Mesothelial cell of epicardium (in vitro differentiated cells): ENCODE measurements at regions not wholly inside any gene's neighbourhood (a gene's known extent, or its start where the extent isn't known, plus 50 kb on each side); places are given as distances from the start of the nearest gene placed in this dataset.

Experiments used
- DNase-seq, 2 experiments: peaks; one replicate each; pipeline ENCODE4 v3.0.0; 2021; ENCODE audit warnings: low spot score in 2 of 2; ENCODE audit not compliant: unreplicated experiment in 2 of 2
- H3K27ac Mint-ChIP-seq: 2 replicates; pipeline ENCODE4 v1.8.0; 2021; ENCODE audit warnings: mixed read lengths
- H3K27me3 Mint-ChIP-seq: 2 replicates; pipeline ENCODE4 v1.8.0; 2021; ENCODE audit warnings: low read depth, mixed read lengths
- H3K36me3 Mint-ChIP-seq: 2 replicates; pipeline ENCODE4 v1.8.0; 2021; ENCODE audit warnings: mixed read lengths
- H3K4me1 Mint-ChIP-seq: 2 replicates; pipeline ENCODE4 v1.8.0; 2021; ENCODE audit warnings: mixed read lengths
- H3K4me3 Mint-ChIP-seq: 2 replicates; pipeline ENCODE4 v1.8.0; 2021; ENCODE audit warnings: mild to moderate bottlenecking, moderate library complexity, mixed read lengths
- H3K9me3 Mint-ChIP-seq: 2 replicates; pipeline ENCODE4 v1.8.0; 2021; ENCODE audit warnings: mixed read lengths
- CTCF ChIP-seq: fragments of 200-600 bp; sonication (generic); IDR thresholded peaks from one replicate; pipeline ENCODE4 v1.5.0; 2021; ENCODE audit warnings: antibody characterized with exemption; ENCODE audit not compliant: unreplicated experiment

GRCh38 chr4:71259911-71260331 is 78.9 kb upstream of the SLC4A4 start:
- H3K27ac Mint-ChIP-seq = no peak overlapping the region
- H3K27me3 Mint-ChIP-seq = peaks cover 2% of the 10 kb centered on the region
- H3K4me3 Mint-ChIP-seq = no peak overlapping the region
- no peak for DNase-seq
- TF ChIP-seq CTCF = no peak
- no peaks in the 10 kb centered on the region for H3K36me3 Mint-ChIP-seq
- H3K9me3 Mint-ChIP-seq = no peaks in the 10 kb centered on the region
- peaks cover 33% of the 10 kb centered on the region for H3K4me1 Mint-ChIP-seq

- H3K36me3 Mint-ChIP-seq = no peaks in the 10 kb centered on the region
- H3K4me3 Mint-ChIP-seq = no peak overlapping the region
- H3K9me3 Mint-ChIP-seq = no peaks in the 10 kb centered on the region
- H3K4me1 Mint-ChIP-seq = peaks cover 31% of the 10 kb centered on the region
- no peak for TF ChIP-seq CTCF
- DNase-seq = no peak
- H3K27ac Mint-ChIP-seq = no peak overlapping the region
- H3K27me3 Mint-ChIP-seq = peaks cover 2% of the 10 kb centered on the region
Observed at GRCh38 chr4:71260544-71260943, 78.3 kb upstream of the SLC4A4 start.

- Mint-ChIP-seq H3K27ac (no peak overlapping the region), H3K36me3 (no peaks in the 10 kb centered on the region), H3K4me1 (peaks cover 27% of the 10 kb centered on the region), H3K4me3 (no peak overlapping the region), H3K27me3 (peaks cover 2% of the 10 kb centered on the region), H3K9me3 (no peaks in the 10 kb centered on the region)
- no peak for TF ChIP-seq CTCF
- DNase-seq = no peak
Observed at GRCh38 chr4:71261001-71261400, 77.8 kb upstream of the SLC4A4 start.

GRCh38 chr4:71261633-71262121 is 77.1 kb upstream of the SLC4A4 start:
- Mint-ChIP-seq H3K27ac (no peak overlapping the region), H3K27me3 (peaks cover 2% of the 10 kb centered on the region), H3K4me1 (peaks cover 26% of the 10 kb centered on the region), H3K9me3 (no peaks in the 10 kb centered on the region), H3K36me3 (no peaks in the 10 kb centered on the region), H3K4me3 (no peak overlapping the region)
- TF ChIP-seq CTCF = no peak
- no peak for DNase-seq

GRCh38 chr4:71262161-71262560 is 76.7 kb upstream of the SLC4A4 start:
- no peak overlapping the region for H3K4me3 Mint-ChIP-seq
- H3K27me3 Mint-ChIP-seq = peaks cover 2% of the 10 kb centered on the region
- TF ChIP-seq CTCF = no peak
- no peak overlapping the region for H3K27ac Mint-ChIP-seq
- H3K4me1 Mint-ChIP-seq = peaks cover 28% of the 10 kb centered on the region
- H3K36me3 Mint-ChIP-seq = no peaks in the 10 kb centered on the region
- no peak for DNase-seq
- no peaks in the 10 kb centered on the region for H3K9me3 Mint-ChIP-seq
